PC-3 (cell line): ENCODE measurements at regions not wholly inside any gene's neighbourhood (a gene's known extent, or its start where the extent isn't known, plus 50 kb on each side); places are given as distances from the start of the nearest gene placed in this dataset.

Source experiments
- ATAC-seq: fragments of 200-7000 bp; cut with Tn5 transposase; 2 replicates; pipeline ENCODE4 v1.9.1; 2020; ENCODE audit warnings: mild to moderate bottlenecking, moderate library complexity
- BruUV-seq: library from RNA; stranded (reverse); fragments of 400-500 nt; replicated peaks from 2 replicates; lab custom pipeline; 2021; lab: Mats Ljungman, UMichigan
- CTCF ChIA-PET: fragments of 300-600 bp; sonication (Branson Sonifier 250); formaldehyde crosslinking; loops from one replicate; lab custom pipeline; 2022; ENCODE audit warnings: antibody characterized with exemption; lab: Charles Lee
- POLR2A ChIA-PET: fragments of 300-600 bp; sonication (Branson Sonifier 250); formaldehyde crosslinking; loops from one replicate; lab custom pipeline; 2022; ENCODE audit warnings: antibody characterized with exemption; ENCODE audit not compliant: unreplicated experiment; lab: Charles Lee
- DNase-seq: peaks from one replicate; pipeline ENCODE4 v3.0.0-alpha.2; 2015
- H2AFZ ChIP-seq: fragments of 300-600 bp; sonication (generic); 2 replicates; pipeline ENCODE4 v1.6.0; 2016; ENCODE audit warnings: antibody characterized with exemption, low read length
- H3F3A ChIP-seq: fragments of 300-600 bp; sonication (generic); one replicate; pipeline ENCODE4 v1.6.0; 2017; ENCODE audit warnings: antibody characterized with exemption, low read length, control low read depth, mild to moderate bottlenecking; ENCODE audit not compliant: unreplicated experiment
- H3K27ac ChIP-seq: fragments of 300-600 bp; sonication (generic); 2 replicates; pipeline ENCODE4 v1.5.1; 2016; ENCODE audit warnings: mild to moderate bottlenecking, low read length
- H3K27me3 ChIP-seq: fragments of 300-600 bp; sonication (generic); 2 replicates; pipeline ENCODE4 v1.6.1; 2016; ENCODE audit warnings: low read length, mixed read lengths
- H3K36me3 ChIP-seq: fragments of 300-600 bp; sonication (generic); 2 replicates; pipeline ENCODE4 v1.6.1; 2016; ENCODE audit warnings: low read depth, mixed run types, low read length, mixed read lengths
- H3K4me1 ChIP-seq: fragments of 300-600 bp; sonication (generic); 2 replicates; pipeline ENCODE4 v1.5.1; 2016; ENCODE audit warnings: low read length; ENCODE audit not compliant: insufficient read depth
- H3K4me2 ChIP-seq: fragments of 300-600 bp; sonication (generic); 2 replicates; pipeline ENCODE4 v1.6.0; 2016; ENCODE audit warnings: low read length
- H3K4me3 ChIP-seq: fragments of 300-600 bp; sonication (generic); 2 replicates; pipeline ENCODE4 v1.5.1; 2016; ENCODE audit warnings: mild to moderate bottlenecking, low read length, mixed read lengths
- H3K79me2 ChIP-seq: fragments of 300-600 bp; sonication (generic); 2 replicates; pipeline ENCODE4 v1.6.1; 2017; ENCODE audit warnings: low read length, mixed read lengths
- H3K9ac ChIP-seq: fragments of 300-600 bp; sonication (generic); 2 replicates; pipeline ENCODE4 v1.6.0; 2016; ENCODE audit warnings: mild to moderate bottlenecking, low read length
- H3K9me2 ChIP-seq: fragments of 300-600 bp; sonication (generic); replicated peaks from 2 replicates; pipeline ENCODE4 v1.6.1; 2016; ENCODE audit warnings: mixed run types, low read length, mixed read lengths
- H3K9me3 ChIP-seq: fragments of 300-600 bp; sonication (generic); 2 replicates; pipeline ENCODE4 v1.6.1; 2016; ENCODE audit warnings: low read length, mixed read lengths
- H4K20me1 ChIP-seq: fragments of 300-600 bp; sonication (generic); 2 replicates; pipeline ENCODE4 v1.6.1; 2016; ENCODE audit warnings: low read length, mixed read lengths
- EZH2 ChIP-seq: fragments of 300-600 bp; sonication (generic); IDR thresholded peaks from one replicate; pipeline ENCODE4 v1.6.1; 2017; ENCODE audit warnings: antibody characterized with exemption, mild to moderate bottlenecking, low read length; ENCODE audit not compliant: unreplicated experiment
- EZH2phosphoT487 ChIP-seq: fragments of 300-600 bp; sonication (generic); IDR thresholded peaks from 2 replicates; pipeline ENCODE4 v1.6.1; 2018; ENCODE audit warnings: mild to moderate bottlenecking, antibody characterized with exemption, low read length, borderline replicate concordance
- intact Hi-C: fragments of 100-400 bp; cut with micrococcal nuclease; formaldehyde crosslinking; loops from 2 replicates; pipeline ENCODE4 v1.9.0; 2023
- TF ChIP-seq, protein P1 (sequence below): fragments of 300-600 bp; sonication (generic); conservative IDR thresholded peaks from 2 replicates; pipeline ENCODE4 v1.5.1; 2017; ENCODE audit warnings: antibody characterized with exemption, low read depth, mild to moderate bottlenecking, low read length

DNA sequence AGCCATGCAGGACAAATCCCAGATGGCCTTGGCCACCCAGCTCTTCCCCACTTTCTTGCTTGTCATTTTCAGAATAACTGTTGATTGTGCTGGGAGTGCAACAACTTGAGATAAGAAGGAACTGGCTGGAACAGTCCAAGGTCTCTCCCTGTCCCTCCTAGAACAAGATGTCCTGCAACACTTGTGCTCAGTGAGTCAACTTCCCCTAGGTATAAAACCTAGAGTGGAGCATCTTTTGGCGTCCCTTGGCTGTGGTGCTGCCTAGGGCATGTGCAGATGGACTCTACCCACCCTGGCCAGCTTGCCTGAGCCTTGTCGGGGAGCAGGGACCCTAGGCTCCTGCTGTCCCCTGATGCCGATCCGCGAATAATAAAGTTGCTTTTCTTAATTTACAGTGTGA is 50.7 kb upstream of the SLC22A11 start:
- POLR2A ChIA-PET: no interaction called here
- CTCF ChIA-PET: no interaction called here
- ATAC-seq: no peak
- no peak overlapping the region for H3K9ac ChIP-seq
- peaks cover 91% of the 10 kb centered on the region for H3K27me3 ChIP-seq
- no peaks in the 10 kb centered on the region for H3K9me2 ChIP-seq
- H2AFZ ChIP-seq: no peak overlapping the region
- no peaks in the 10 kb centered on the region for H3K36me3 ChIP-seq
- H3K4me1 ChIP-seq: no peaks in the 10 kb centered on the region; the same call in 1 of the 2 replicates
- H3K9me3 ChIP-seq: no peaks in the 10 kb centered on the region
- no peaks in the 10 kb centered on the region for H3F3A ChIP-seq
- no peak for TF ChIP-seq EZH2phosphoT487
- TF ChIP-seq EZH2: no peak
- TF ChIP-seq, protein P1, sequence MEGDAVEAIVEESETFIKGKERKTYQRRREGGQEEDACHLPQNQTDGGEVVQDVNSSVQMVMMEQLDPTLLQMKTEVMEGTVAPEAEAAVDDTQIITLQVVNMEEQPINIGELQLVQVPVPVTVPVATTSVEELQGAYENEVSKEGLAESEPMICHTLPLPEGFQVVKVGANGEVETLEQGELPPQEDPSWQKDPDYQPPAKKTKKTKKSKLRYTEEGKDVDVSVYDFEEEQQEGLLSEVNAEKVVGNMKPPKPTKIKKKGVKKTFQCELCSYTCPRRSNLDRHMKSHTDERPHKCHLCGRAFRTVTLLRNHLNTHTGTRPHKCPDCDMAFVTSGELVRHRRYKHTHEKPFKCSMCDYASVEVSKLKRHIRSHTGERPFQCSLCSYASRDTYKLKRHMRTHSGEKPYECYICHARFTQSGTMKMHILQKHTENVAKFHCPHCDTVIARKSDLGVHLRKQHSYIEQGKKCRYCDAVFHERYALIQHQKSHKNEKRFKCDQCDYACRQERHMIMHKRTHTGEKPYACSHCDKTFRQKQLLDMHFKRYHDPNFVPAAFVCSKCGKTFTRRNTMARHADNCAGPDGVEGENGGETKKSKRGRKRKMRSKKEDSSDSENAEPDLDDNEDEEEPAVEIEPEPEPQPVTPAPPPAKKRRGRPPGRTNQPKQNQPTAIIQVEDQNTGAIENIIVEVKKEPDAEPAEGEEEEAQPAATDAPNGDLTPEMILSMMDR: no peak
- no peak overlapping the region for H3K4me3 ChIP-seq
- DNase-seq: no peak
- BruUV-seq: no TSS peak
- intact Hi-C loops: no loop called here
- no peak overlapping the region for H3K4me2 ChIP-seq
- H3K27ac ChIP-seq: no peak overlapping the region
- no peaks in the 10 kb centered on the region for H4K20me1 ChIP-seq
- no peaks in the 10 kb centered on the region for H3K79me2 ChIP-seq
